Naive thymus-derived CD8-positive, alpha-beta T cell (primary cell): ENCODE measurements at regions not wholly inside any gene's neighbourhood (a gene's known extent, or its start where the extent isn't known, plus 50 kb on each side); places are given as distances from the start of the nearest gene placed in this dataset.
"Not testable (repeated sequence)": the region's sequence is repeated elsewhere in the genome, so short reads cannot be mapped to it uniquely, and the experiment has no call there.

Source experiments
- ATAC-seq, 2 donors: fragments of 150-1000 bp; cut with Tn5 transposase in 1 of 2; sonication (Bioruptor Pico), chemical (Tn5 transposase) in 1 of 2; 1 replicate in 1 of 2; 2 replicates in 1 of 2; pipeline ENCODE4 v1.10.0; 2021; ENCODE audit warnings: mild to moderate bottlenecking in 2 of 2, moderate library complexity in 2 of 2
- POLR2A ChIA-PET: fragments of 350-600 bp; sonication (Branson Sonifier 250); formaldehyde crosslinking; loops from one replicate; lab custom pipeline; 2021; ENCODE audit warnings: antibody characterized with exemption; lab: Charles Lee
- DNase-seq, 10 donors: peaks; one replicate each; pipeline versions ENCODE4 v3.0.0 to v3.0.0-alpha.2; 2020 to 2022
- H3K27ac Mint-ChIP-seq, 10 donors: one replicate each; pipeline ENCODE4 v1.8.0; 2020 to 2022; ENCODE audit warnings: mild to moderate bottlenecking in 10 of 10, mixed read lengths in 10 of 10, moderate library complexity in 4 of 10, inconsistent platforms in 1 of 10
- H3K27me3 Mint-ChIP-seq, 5 donors: one replicate each; pipeline ENCODE4 v1.8.0; 2021 to 2022; ENCODE audit warnings: mixed read lengths in 5 of 5
- H3K36me3 Mint-ChIP-seq, 3 donors: one replicate each; pipeline ENCODE4 v1.8.0; 2020 to 2022; ENCODE audit warnings: mixed read lengths in 3 of 3, mild to moderate bottlenecking in 2 of 3, inconsistent platforms in 1 of 3
- H3K4me1 Mint-ChIP-seq, 4 donors: one replicate each; pipeline ENCODE4 v1.8.0; 2021 to 2022; ENCODE audit warnings: mixed read lengths in 4 of 4
- H3K4me3 Mint-ChIP-seq, 10 donors: one replicate each; pipeline ENCODE4 v1.8.0; 2020 to 2022; ENCODE audit warnings: mild to moderate bottlenecking in 10 of 10, mixed read lengths in 10 of 10, moderate library complexity in 6 of 10, inconsistent platforms in 1 of 10
- H3K9me3 Mint-ChIP-seq, 9 donors: one replicate each; pipeline ENCODE4 v1.8.0; 2020 to 2022; ENCODE audit warnings: mixed read lengths in 9 of 9, mild to moderate bottlenecking in 3 of 9, inconsistent platforms in 1 of 9, moderate library complexity in 1 of 9

- ATAC-seq (no peak), DNase-seq (no peak)
- H3K36me3 Mint-ChIP-seq, result no peaks in the 10 kb centered on the region
- POLR2A ChIA-PET, result no interaction called here
- H3K27ac Mint-ChIP-seq, result no peak overlapping the region
- peaks cover 0 to 1% (median 0%) of the 10 kb centered on the region in 9 donors for H3K9me3 Mint-ChIP-seq
- peaks cover 0 to 14% (median 10%) of the 10 kb centered on the region in 5 donors for H3K27me3 Mint-ChIP-seq
- no peak overlapping the region for H3K4me3 Mint-ChIP-seq
- no peaks in the 10 kb centered on the region for H3K4me1 Mint-ChIP-seq
These were observed 295.1 kb upstream of the SFSWAP start for GRCh38 chr12:131415781-131416180.

- H3K36me3 Mint-ChIP-seq, result peaks cover 0 to 8% (median 0%) of the 10 kb centered on the region in 3 donors
- no peaks in the 10 kb centered on the region for H3K4me1 Mint-ChIP-seq
- H3K4me3 Mint-ChIP-seq, result no peak overlapping the region
- POLR2A ChIA-PET, result no interaction called here
- H3K27ac Mint-ChIP-seq, result no peak overlapping the region
- no peak for ATAC-seq
- no peak for DNase-seq
- H3K9me3 Mint-ChIP-seq, result peaks cover 0 to 9% (median 4%) of the 10 kb centered on the region in 9 donors
- H3K27me3 Mint-ChIP-seq, result peaks cover 0 to 19% (median 15%) of the 10 kb centered on the region in 5 donors
These were observed 292.8 kb upstream of the SFSWAP start for GRCh38 chr12:131418121-131418520.

- Mint-ChIP-seq H3K27ac (peak overlapping the region in 1 of 10 donors; percentile 2), H3K4me1 (no peaks in the 10 kb centered on the region), H3K9me3 (peaks cover 0 to 16% (median 10%) of the 10 kb centered on the region in 9 donors), H3K4me3 (no peak overlapping the region), H3K36me3 (peaks cover 0 to 16% (median 0%) of the 10 kb centered on the region in 3 donors), H3K27me3 (peaks cover 2 to 23% (median 19%) of the 10 kb centered on the region in 5 donors)
- DNase-seq, result no peak
- ATAC-seq, result no peak
- POLR2A ChIA-PET, result no interaction called here
These were observed 292.0 kb upstream of the SFSWAP start for GRCh38 chr12:131418884-131419283.

GRCh38 chr12:131420867-131421447 lies 289.9 kb upstream of the SFSWAP start:
- Mint-ChIP-seq H3K4me3 (no peak overlapping the region), H3K27me3 (peaks cover 4 to 23% (median 19%) of the 10 kb centered on the region in 5 donors), H3K9me3 (peaks cover 8 to 37% (median 19%) of the 10 kb centered on the region in 9 donors), H3K4me1 (no peaks in the 10 kb centered on the region), H3K36me3 (peaks cover 0 to 31% (median 0%) of the 10 kb centered on the region in 3 donors), H3K27ac (no peak overlapping the region)
- POLR2A ChIA-PET, result no interaction called here
- DNase-seq, result peak in 1 of 10 donors; percentile 26
- no peak for ATAC-seq

- no peak for ATAC-seq
- no peaks in the 10 kb centered on the region for H3K4me1 Mint-ChIP-seq
- POLR2A ChIA-PET, result no interaction called here
- H3K27me3 Mint-ChIP-seq, result peaks cover 4 to 23% (median 19%) of the 10 kb centered on the region in 5 donors
- no peak for DNase-seq
- H3K27ac Mint-ChIP-seq, result no peak overlapping the region
- no peak overlapping the region for H3K4me3 Mint-ChIP-seq
- peaks cover 0 to 31% (median 0%) of the 10 kb centered on the region in 3 donors for H3K36me3 Mint-ChIP-seq
- H3K9me3 Mint-ChIP-seq, result peaks cover 8 to 44% (median 19%) of the 10 kb centered on the region in 9 donors
These were observed 289.2 kb upstream of the SFSWAP start for GRCh38 chr12:131421509-131422186.

- peaks cover 8 to 44% (median 19%) of the 10 kb centered on the region in 9 donors for H3K9me3 Mint-ChIP-seq
- no peak overlapping the region for H3K27ac Mint-ChIP-seq
- POLR2A ChIA-PET, result no interaction called here
- peaks cover 0 to 31% (median 0%) of the 10 kb centered on the region in 3 donors for H3K36me3 Mint-ChIP-seq
- H3K27me3 Mint-ChIP-seq, result peaks cover 4 to 23% (median 19%) of the 10 kb centered on the region in 5 donors
- no peak overlapping the region for H3K4me3 Mint-ChIP-seq
- DNase-seq (no peak), ATAC-seq (no peak)
- no peaks in the 10 kb centered on the region for H3K4me1 Mint-ChIP-seq
These were observed 288.7 kb upstream of the SFSWAP start for GRCh38 chr12:131422187-131422520.

GRCh38 chr12:131422744-131423143 lies 288.1 kb upstream of the SFSWAP start:
- no peak for ATAC-seq
- Mint-ChIP-seq H3K27me3 (peaks cover 4 to 24% (median 20%) of the 10 kb centered on the region in 5 donors), H3K4me3 (no peak overlapping the region), H3K9me3 (peaks cover 8 to 44% (median 19%) of the 10 kb centered on the region in 9 donors), H3K36me3 (peaks cover 0 to 31% (median 0%) of the 10 kb centered on the region in 3 donors), H3K27ac (no peak overlapping the region), H3K4me1 (no peaks in the 10 kb centered on the region)
- DNase-seq, result no peak
- POLR2A ChIA-PET, result no interaction called here

GRCh38 chr12:131424270-131424669 lies 286.6 kb upstream of the SFSWAP start:
- ATAC-seq (no peak), DNase-seq (no peak)
- Mint-ChIP-seq H3K9me3 (peaks cover 8 to 44% (median 19%) of the 10 kb centered on the region in 9 donors), H3K36me3 (peaks cover 0 to 31% (median 0%) of the 10 kb centered on the region in 3 donors), H3K27me3 (peaks cover 4 to 30% (median 23%) of the 10 kb centered on the region in 5 donors), H3K4me1 (no peaks in the 10 kb centered on the region), H3K27ac (no peak overlapping the region), H3K4me3 (no peak overlapping the region)
- POLR2A ChIA-PET, result no interaction called here

GRCh38 chr12:131425112-131426075 lies 285.5 kb upstream of the SFSWAP start:
- POLR2A ChIA-PET, result no interaction called here
- ATAC-seq (no peak), DNase-seq (no peak)
- H3K9me3 Mint-ChIP-seq, result peaks cover 11 to 44% (median 19%) of the 10 kb centered on the region in 9 donors
- H3K27me3 Mint-ChIP-seq, result peaks cover 6 to 31% (median 26%) of the 10 kb centered on the region in 5 donors
- no peak overlapping the region for H3K4me3 Mint-ChIP-seq
- no peaks in the 10 kb centered on the region for H3K4me1 Mint-ChIP-seq
- no peak overlapping the region for H3K27ac Mint-ChIP-seq
- peaks cover 0 to 31% (median 0%) of the 10 kb centered on the region in 3 donors for H3K36me3 Mint-ChIP-seq

GRCh38 chr12:131428091-131428685 lies 282.7 kb upstream of the SFSWAP start:
- POLR2A ChIA-PET, result no interaction called here
- Mint-ChIP-seq H3K27me3 (peaks cover 10 to 36% (median 18%) of the 10 kb centered on the region in 5 donors), H3K36me3 (peaks cover 0 to 26% (median 0%) of the 10 kb centered on the region in 3 donors), H3K27ac (no peak overlapping the region), H3K4me3 (no peak overlapping the region), H3K4me1 (peaks cover 0 to 4% (median 0%) of the 10 kb centered on the region in 4 donors), H3K9me3 (peaks cover 11 to 35% (median 17%) of the 10 kb centered on the region in 9 donors)
- ATAC-seq, result no peak
- DNase-seq, result peak in 1 of 10 donors; percentile 19

GRCh38 chr12:131429221-131429620 lies 281.7 kb upstream of the SFSWAP start:
- DNase-seq, H3K4me3 Mint-ChIP-seq, H3K4me1 Mint-ChIP-seq, ATAC-seq, POLR2A ChIA-PET, H3K27ac Mint-ChIP-seq: not testable (repeated sequence)
- Mint-ChIP-seq H3K9me3 (peaks cover 6 to 25% (median 11%) of the 10 kb centered on the region in 9 donors), H3K36me3 (peaks cover 0 to 17% (median 0%) of the 10 kb centered on the region in 3 donors), H3K27me3 (peaks cover 9 to 31% (median 16%) of the 10 kb centered on the region in 5 donors)

GRCh38 chr12:131429697-131430096 lies 281.2 kb upstream of the SFSWAP start:
- POLR2A ChIA-PET, H3K4me3 Mint-ChIP-seq, H3K4me1 Mint-ChIP-seq, ATAC-seq, H3K27ac Mint-ChIP-seq: not testable (repeated sequence)
- peak in 1 of 10 donors; percentile 31 for DNase-seq
- H3K9me3 Mint-ChIP-seq, result peaks cover 3 to 20% (median 8%) of the 10 kb centered on the region in 9 donors
- H3K27me3 Mint-ChIP-seq, result peaks cover 12 to 36% (median 20%) of the 10 kb centered on the region in 5 donors
- peaks cover 0 to 15% (median 0%) of the 10 kb centered on the region in 3 donors for H3K36me3 Mint-ChIP-seq
